ENCODE measurements at regions not wholly inside any gene's neighbourhood (a gene's known extent, or its start where the extent isn't known, plus 50 kb on each side); places are given as distances from the start of the nearest gene placed in this dataset.

DNA sequence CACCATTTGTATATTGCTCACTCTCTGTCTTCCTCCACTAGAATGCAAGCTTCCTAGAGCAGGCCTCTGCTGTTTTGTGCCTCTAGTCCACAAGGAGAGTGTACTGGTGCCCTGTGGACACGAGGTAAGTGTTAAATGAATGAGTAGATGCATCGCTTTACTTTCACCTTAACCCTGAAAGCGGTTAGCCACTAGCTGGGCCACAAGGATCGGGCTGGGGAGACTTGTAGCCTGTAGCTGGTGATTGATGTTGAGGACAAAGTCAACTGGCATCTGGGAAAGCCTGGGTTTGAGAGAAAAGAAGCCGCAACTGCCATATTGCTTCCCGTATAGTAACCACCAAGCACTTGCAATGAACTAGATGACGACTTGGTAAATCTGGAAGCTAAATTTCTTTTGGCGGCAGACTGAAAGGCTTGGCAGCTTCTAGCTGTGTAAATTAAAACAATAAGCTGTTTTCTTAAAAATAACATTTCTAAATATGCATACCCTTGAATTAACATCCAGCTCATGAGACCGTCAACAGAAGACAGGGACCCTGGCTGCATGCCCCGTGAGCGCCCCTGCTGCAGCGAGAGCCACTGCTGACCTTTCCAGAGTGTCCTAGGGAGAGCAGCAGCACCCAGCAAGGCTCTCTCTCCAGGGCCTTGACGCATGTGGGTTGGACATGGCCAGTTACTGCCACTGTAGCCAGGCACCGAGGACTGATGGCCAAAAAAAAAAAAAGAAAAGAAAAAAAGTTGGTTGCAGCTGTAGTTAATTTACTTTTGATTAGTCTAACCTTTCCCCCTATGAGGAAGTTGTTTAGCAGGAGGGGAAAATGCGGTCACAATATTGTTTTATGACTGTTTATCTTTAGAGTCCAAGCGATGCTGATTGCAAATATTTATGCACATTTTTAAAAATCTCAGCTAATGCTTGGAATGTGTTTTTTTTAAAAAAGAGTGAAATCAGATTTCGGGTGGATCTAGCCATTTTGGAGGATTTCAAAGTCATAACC is 315.1 kb downstream of the TFAP2C start:
- Histone ChIP-seq H3K4me1 (no peaks in the 10 kb centered on the region), H3K27me3 (no peaks in the 10 kb centered on the region), H3K36me3 (no peaks in the 10 kb centered on the region), H3K27ac (no peak overlapping the region), H3K4me3 (no peak overlapping the region), H3K9me3 (no peaks in the 10 kb centered on the region)
- no peak for DNase-seq (ENCODE audit: low spot score)
- TF ChIP-seq, protein P1, sequence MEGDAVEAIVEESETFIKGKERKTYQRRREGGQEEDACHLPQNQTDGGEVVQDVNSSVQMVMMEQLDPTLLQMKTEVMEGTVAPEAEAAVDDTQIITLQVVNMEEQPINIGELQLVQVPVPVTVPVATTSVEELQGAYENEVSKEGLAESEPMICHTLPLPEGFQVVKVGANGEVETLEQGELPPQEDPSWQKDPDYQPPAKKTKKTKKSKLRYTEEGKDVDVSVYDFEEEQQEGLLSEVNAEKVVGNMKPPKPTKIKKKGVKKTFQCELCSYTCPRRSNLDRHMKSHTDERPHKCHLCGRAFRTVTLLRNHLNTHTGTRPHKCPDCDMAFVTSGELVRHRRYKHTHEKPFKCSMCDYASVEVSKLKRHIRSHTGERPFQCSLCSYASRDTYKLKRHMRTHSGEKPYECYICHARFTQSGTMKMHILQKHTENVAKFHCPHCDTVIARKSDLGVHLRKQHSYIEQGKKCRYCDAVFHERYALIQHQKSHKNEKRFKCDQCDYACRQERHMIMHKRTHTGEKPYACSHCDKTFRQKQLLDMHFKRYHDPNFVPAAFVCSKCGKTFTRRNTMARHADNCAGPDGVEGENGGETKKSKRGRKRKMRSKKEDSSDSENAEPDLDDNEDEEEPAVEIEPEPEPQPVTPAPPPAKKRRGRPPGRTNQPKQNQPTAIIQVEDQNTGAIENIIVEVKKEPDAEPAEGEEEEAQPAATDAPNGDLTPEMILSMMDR (IDR thresholded peaks at IDR 0.05): no peak

GRCh38 chr20:56945057-56945456 is 316.0 kb downstream of the TFAP2C start:
- no peaks in the 10 kb centered on the region for H3K27me3 ChIP-seq
- H3K4me1 ChIP-seq: no peaks in the 10 kb centered on the region
- no peak overlapping the region for H3K4me3 ChIP-seq
- no peaks in the 10 kb centered on the region for H3K9me3 ChIP-seq
- H3K36me3 ChIP-seq: no peaks in the 10 kb centered on the region
- H3K27ac ChIP-seq: no peak overlapping the region
- no peak for DNase-seq (ENCODE audit: low spot score)
- TF ChIP-seq, protein P1 (IDR thresholded peaks at IDR 0.05): no peak

DNA sequence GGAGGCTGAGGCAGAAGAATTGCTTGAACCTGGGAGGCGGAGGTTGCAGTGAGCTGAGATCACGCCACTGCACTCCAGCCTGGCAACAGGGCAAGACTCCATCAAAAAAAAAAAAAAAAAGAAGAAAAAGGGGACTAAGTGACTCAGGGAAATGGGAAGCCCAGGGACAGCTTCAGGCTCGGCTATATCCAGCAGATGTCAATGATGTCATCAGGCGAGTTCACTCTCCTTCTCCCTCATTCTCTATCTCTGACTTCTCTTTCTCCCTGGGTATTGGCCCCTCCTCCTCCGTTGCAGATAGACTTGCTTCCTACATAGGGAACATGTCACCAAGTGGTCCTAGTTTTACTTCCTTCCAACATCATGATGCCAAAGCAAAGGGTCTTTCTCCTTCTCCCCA is 316.8 kb downstream of the TFAP2C start:
- no peak overlapping the region for H3K4me3 ChIP-seq
- no peaks in the 10 kb centered on the region for H3K4me1 ChIP-seq
- no peaks in the 10 kb centered on the region for H3K9me3 ChIP-seq
- H3K27ac ChIP-seq: no peak overlapping the region
- TF ChIP-seq, protein P1 (IDR thresholded peaks at IDR 0.05): no peak
- no peak for DNase-seq (ENCODE audit: low spot score)
- H3K27me3 ChIP-seq: no peaks in the 10 kb centered on the region
- H3K36me3 ChIP-seq: no peaks in the 10 kb centered on the region

DNA sequence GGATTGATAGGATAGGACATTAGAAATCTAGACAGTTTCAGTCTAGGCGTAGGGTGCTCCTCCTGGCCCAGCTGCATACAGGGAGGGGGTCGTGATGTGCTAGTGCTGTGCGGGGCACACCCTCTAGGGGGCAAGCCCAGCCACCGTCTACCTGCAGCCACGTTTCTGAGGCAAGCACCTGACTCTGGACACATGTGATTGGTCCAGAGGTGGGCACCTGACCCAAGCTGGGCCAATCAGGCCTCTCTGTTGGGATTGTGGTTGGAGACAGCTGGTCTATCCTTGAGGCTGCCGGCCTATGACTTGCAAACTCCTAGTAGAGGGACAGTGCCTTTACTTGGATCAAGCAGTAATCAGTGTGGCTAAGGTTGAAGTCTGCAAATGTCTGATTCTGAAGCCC is 317.1 kb downstream of the BMP7 start:
- Histone ChIP-seq H3K9me3 (no peaks in the 10 kb centered on the region), H3K36me3 (no peaks in the 10 kb centered on the region), H3K27ac (no peak overlapping the region), H3K27me3 (no peaks in the 10 kb centered on the region), H3K4me3 (no peak overlapping the region), H3K4me1 (no peaks in the 10 kb centered on the region)
- TF ChIP-seq, protein P1 (IDR thresholded peaks at IDR 0.05): no peak
- DNase-seq (ENCODE audit: low spot score): no peak

GRCh38 chr20:56952258-56953047 is 314.0 kb downstream of the BMP7 start:
- Histone ChIP-seq H3K36me3 (no peaks in the 10 kb centered on the region), H3K4me1 (no peaks in the 10 kb centered on the region), H3K4me3 (no peak overlapping the region), H3K9me3 (no peaks in the 10 kb centered on the region), H3K27me3 (no peaks in the 10 kb centered on the region), H3K27ac (no peak overlapping the region)
- DNase-seq (ENCODE audit: low spot score): no peak
- TF ChIP-seq, protein P1 (IDR thresholded peaks at IDR 0.05): no peak
